Hematopoietic multipotent progenitor cell (in vitro differentiated cells): ENCODE measurements at regions not wholly inside any gene's neighbourhood (a gene's known extent, or its start where the extent isn't known, plus 50 kb on each side); places are given as distances from the start of the nearest gene placed in this dataset.
"Not testable (repeated sequence)": the region's sequence is repeated elsewhere in the genome, so short reads cannot be mapped to it uniquely, and the experiment has no call there.

Source experiments
- DNase-seq, 3 donors: peaks; one replicate each; pipeline ENCODE4 v3.0.0-alpha.2; 2011 to 2015; ENCODE audit warnings: low read depth in 2 of 3, low spot score in 2 of 3

DNA sequence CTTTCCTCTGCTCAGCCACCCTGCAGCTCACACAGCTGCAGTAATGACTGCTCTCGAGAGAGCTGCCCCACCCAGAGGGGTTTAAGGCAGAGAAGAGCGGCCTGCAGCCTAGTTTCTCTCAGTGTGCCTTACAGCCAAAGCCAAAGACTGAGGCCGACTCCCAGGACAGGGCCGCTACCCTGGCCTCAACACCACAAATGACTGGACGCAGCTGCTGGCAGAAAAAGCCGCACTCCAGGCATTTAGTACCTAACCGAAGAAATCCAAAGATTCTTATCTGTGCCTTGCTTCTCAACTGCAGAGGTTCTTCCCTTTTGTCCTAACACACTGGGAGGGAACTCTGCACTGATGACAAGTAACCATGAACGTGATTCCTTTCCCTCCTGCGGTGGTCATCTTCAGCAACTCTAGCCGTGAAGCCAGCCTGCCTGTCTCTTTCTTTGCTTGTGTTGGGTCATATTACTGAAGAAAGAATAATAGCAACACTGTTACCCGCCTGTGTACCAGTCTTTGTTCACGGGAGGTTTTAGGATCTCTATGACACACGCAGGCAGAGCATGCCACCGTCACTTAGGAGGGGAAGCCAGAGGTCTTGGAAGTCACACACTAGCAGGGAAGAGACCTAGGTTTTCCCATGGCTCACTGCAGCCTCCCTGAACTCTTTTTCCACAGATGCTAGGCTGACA lies 202.7 kb downstream of the RHOU start:
- DNase-seq = no peak

DNA sequence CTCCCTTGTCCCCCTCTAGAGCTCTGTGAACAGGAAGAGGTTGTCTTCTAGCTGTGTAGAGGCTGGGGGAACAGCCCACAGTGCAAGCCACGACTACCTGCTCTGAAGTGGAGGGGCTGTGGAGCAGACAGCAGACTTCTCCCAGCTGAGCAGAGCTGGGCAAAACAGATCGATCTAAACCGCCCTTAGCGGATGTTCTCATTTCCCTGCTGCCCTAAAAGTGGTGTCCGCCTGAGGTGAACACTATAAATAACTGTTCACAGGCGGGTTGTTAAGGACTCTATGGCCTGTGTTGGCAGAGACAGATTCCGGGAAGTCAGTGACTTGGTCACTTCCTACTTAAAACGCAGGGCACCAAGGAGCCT lies 203.2 kb downstream of the RHOU start:
- DNase-seq = peak in 1 of 3 donors; percentile 45

DNA sequence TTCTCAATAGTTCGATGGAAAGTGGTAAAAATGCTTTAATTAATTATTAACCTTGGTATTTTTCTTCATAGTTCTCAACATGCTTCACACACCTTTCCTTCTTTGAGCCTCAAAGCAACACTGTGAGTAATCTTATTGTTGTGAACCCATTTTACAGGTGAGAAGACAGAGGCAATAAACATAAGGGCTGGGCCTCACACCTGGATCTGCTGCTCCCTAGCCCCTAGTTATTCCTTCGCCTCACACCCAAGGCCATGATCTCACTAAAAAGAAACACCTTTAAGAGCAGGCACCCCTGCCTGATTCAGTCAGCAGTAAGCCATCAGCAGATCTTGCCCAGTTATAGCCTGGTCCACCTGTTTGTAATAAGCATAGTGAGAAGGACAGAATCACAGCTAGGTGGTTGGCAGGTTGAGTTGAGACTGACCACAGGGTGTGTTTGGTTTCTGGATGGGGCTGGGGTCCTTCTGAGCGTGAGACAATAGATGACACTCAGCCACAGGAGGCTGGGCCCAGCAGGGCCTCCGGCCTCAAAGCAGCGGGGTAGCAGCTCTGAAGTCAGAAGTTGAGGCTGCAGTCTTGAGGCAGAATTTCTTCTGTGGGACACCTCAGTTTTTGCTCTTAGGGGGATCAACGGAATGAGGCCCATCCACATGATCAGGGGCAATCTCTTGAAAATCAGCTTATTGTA lies 203.9 kb downstream of the RHOU start:
- DNase-seq = no peak

DNA sequence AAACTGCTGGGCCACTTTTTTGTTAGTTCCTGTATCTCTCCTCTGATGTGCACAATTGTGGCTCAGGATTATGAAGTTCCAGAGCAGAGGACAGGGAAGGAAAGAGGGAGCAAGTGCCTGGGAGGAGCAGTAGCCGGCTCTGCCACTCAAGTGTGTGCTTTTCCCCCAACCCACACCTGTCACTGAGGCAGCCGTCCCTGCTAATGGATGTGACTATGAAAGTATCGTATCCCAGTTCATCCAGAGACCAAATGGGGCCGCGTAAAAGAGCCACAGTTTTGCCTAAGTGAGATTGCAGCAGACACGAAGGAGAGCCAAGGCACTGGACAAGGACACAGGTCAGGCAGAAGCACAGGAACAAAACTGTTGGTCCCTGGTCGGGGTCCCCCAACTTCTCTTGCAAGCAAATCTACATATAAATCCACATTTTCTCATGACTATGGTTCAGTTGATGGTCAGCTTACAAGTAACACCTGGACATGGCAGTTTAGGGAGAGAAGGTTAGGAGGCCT lies 204.7 kb downstream of the RHOU start:
- no peak for DNase-seq

DNA sequence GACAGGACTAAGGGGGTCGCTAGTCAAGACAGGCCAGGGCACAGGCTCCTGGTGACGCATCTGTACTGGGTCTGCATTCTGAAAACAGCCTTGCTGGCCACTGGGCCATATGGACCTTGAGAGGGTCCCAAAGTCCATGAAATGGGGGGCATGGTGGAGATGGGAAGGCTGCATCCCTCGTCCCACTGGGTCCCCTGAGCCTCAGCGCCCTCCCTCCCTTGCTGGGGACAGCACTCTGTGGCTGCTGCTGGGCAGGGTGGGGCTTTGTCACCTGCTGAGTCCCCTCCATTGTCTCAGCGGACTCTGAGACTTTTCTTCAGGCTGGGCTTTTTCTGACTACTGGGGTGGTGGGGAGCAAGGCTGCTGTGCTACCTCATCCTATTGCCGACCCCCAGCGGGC lies 205.2 kb downstream of the RHOU start:
- DNase-seq = no peak

DNA sequence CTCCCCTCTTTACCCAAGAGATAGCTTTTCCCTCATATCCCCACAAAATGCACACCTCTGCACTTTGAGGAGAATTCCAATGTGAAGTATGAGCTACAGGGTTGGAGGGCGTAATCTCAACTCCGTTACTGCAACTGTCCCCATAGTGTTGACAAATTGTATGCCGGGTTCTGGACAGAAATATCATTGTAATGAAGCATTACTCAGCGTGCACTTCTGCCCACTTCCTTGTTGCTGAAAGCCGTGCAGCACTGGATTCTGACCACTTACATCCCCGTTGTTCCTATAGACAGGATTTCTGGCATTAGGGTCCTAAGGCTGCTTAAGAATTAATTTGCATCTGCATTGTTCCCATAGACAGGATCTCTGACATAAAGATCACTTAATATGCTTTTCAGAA lies 205.6 kb downstream of the RHOU start:
- DNase-seq = no peak

DNA sequence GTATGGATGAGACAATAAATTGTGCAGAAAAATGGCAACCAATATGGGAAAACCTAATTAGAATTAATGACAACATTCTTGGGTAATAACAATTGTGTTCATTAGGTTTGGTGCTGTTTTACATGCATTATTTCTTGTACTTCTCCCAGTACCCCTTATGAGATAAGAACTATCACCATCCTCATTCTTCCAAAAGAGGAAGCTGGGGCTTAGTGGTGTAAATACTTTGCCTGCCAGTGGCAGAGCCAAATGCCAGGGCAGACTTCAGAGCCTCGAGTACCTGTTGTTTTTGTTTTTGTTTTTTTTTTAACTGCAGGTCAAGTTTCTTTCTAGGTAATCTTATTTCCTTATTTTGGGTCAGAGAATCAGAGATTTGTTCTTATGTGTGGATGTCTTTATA lies 206.4 kb downstream of the RHOU start:
- peak in 1 of 3 donors; percentile 55 for DNase-seq

DNA sequence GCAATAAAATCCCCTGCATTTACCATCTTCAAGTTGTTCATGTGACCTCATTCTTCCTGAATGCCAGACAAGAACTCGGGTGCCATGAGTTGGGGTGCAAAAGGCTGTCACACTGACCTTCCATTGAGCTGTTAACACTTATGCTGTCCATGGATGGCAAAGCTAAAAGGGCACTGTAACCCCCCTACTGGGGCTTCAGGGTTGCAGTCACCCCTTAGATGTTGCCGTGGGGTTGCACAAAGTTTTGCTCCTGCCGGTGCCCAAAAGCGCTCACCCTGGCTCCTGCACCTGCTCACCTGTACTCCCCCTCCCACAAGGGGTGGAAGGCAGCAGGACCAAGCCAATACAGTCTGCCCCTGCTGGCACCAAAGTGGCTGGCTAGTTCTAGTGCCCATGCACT lies 208.2 kb downstream of the RHOU start:
- no peak for DNase-seq

DNA sequence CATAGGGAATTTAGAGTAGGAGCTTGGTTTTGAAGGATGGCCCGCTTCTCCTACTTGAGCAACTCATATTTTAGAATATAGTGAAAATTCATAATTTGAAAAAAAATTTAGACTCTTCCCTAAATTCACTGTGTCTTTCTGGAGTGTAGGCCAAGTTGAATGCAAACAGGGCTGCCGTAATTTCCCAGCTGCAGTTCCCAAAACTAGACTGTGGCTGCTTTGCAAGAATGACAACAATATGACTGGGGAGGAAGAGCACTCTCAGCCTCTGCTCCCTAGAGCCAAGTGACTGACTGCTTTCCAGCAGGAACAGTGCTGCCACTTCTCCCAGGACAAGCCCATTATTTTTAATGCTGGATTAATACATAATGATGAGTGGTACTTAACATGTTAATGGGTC lies 209.0 kb downstream of the RHOU start:
- no peak for DNase-seq

DNA sequence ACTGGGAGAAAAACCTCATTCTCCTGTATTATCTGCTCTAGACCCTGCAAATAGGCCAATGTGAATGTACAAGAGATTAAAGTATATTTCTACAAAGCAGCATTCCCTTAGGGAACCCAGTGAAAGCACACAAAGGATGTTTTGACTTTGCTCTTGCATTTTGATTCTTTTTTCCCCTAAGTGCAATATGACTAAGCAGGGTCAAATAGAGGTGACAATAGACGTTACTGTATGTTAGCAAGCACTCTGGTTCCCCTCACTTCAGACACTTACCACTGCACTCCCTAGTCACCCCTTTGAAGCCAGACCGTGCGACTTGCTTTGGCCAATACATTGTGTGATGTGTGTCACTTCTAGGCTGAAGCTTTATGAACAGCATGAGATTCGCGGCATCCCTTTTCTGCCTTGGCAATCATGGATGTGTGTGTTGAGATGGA lies 209.7 kb downstream of the RHOU start:
- DNase-seq = no peak

DNA sequence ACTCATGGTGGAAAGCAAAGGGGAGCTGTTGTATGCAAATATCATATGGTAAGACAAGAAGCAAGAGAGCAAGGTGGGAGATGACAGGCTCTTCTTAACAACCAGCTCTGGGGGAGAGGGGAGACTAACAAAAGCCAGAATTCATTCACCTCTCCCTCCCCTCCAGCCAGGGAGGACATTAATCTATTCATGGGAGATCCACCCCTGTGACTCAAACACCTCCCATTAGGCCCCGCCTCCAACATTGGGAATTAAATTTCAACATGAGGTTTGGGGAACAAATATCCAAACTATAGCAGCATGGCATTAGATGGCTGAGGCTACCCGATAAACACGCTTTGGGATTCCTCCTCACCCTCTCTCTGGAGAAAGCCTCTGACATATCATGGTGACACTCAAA lies 210.6 kb downstream of the RHOU start:
- no peak for DNase-seq

DNA sequence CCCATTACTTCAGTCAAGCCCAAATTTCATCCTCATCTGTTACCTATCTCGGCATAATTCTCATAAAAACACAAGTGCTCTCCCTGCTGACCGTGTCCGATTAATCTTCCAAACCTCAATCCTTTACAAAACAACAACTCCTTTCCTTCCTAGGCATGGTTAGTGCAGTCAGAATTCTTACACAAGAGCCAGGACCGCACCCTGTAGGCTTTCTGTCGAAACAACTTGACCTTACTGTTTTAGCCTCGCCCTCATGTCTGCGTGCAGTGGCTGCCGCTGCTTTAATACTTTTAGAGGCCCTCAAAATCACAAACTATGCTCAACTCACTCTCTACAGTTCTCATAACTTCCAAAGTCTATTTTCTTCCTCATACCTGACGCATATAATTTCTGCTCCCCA lies 214.3 kb downstream of the RHOU start:
- not testable (repeated sequence) for DNase-seq

DNA sequence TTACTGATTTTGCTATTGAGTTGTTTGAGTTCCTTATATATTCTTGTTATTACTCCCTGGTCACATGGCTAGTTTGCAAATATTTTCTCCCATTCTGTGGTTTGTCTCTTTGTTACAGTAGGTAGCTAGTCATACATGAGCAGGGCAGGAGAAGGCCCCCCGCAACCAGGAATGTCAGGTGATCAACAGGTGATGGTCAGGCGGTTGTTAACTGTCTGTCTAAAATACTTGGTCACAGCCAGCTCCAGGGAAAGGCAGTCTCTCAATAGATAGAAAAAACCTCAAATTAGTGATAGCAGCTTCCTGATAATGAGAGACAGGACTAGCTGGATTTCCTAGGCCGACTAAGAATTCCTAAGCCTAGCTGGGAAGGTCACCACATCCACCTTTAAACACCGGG lies 217.9 kb downstream of the RHOU start:
- DNase-seq = no peak

DNA sequence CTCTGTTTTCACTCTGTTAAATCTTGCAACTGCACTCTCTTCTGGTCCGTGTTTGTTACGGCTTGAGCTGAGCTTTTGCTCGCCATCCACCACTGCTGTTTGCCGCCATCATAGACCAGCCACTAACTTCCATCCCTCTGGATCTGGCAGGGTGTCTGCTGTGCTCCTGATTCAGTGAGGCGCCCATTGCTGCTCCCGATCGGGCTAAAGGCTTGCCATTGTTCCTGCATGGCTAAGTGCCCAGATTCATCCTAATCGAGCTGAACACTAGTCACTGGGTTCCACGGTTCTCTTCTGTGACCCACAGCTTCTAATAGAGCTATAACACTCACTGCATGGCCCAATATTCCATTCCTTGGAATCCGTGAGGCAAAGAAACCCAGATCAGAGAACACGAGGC lies 218.5 kb downstream of the RHOU start:
- not testable (repeated sequence) for DNase-seq

DNA sequence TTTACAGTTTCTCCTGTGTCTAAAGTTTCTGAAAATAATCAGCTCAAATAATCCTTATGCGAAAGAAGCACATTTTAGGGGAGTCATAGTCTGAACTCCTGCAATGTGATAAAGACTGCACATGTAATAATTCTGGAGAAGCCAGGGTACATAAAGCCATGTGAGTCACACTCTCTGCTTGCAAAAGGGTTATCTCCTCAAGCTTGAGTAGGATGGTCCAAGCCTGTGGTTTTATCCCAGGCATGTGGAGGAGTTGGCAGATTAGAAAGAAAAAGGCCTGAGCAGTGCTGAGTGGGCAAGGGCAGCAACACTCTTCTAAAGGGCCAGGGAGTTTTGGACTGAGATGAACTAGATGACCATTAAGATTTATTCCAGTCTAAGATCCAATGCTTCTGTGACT lies 220.4 kb downstream of the RHOU start:
- no peak for DNase-seq

DNA sequence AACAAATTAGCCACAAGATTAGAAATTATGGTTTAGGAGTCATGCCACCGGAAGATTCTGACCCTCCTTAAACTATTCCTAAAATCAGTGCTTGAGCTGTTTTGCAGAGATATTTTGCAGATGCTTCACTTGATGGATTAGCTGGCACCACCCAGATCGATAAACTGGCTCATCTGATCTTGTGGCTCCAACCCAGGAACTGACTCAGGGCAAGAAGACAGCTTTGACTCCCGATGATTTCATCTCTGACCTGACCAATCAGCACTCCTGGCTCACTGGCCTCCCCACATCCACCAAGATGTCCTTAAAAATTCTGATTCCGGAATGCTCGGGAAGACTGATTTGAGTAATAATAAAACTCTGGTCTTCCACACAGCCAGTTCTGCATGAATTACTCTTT lies 221.6 kb downstream of the RHOU start:
- DNase-seq = no peak

DNA sequence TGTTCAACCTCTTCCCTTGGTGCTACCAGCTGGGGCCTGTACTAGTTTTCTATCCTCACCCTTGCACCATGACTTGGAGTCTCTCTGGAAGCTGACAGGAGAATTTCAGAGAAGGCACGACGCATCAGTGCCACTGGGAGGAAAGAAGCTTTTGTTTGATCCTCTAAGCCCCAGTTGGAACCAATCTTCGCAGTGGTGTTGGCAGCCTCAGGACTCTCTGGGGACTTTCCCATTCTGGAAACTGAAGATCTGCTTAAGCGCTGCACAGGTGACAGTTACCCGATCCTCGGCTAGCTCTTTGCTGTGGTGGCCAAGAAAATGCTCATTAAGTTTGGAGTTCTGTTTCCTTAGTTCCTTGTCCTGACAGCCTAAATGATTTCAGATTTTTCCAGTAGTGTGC lies 222.3 kb downstream of the RHOU start:
- DNase-seq = no peak

DNA sequence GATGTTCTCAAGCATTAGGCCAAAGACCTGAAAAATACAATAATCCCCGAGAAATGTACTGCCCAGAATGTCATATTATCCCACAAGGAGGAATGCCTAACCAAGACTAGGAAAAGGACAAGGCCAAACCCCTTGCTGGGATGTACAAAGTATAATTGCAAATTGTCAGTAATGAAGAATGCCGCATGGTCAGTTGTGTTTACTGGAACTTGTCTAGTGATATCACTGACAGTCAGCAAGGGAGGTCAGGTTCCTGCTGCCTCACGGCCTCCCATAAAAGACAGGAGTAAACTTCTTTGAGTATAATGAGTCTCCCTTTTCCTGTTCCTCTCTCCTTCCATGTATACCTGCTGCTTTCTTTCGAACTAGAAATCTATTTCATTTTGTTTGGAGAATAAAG lies 222.8 kb downstream of the RHOU start:
- no peak for DNase-seq

DNA sequence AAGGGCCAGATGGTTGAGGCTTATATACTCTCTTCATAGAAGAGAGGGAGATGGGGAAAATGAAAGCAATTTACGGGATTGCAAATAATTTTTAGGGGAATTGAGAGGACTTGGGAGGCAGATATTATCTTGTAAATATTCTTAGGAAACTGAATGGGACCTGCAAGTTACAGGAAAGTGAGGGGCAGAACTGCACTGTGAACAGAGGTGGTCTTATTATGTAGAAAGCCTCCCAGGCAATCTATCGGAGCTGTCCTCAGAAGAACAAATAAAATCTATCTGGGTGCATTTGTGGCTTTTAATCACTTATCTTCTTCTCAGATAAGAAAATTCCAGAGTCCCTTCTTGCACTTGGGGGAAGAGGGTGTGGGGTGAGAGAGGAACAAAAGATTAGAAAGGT lies 223.5 kb downstream of the RHOU start:
- DNase-seq = no peak

DNA sequence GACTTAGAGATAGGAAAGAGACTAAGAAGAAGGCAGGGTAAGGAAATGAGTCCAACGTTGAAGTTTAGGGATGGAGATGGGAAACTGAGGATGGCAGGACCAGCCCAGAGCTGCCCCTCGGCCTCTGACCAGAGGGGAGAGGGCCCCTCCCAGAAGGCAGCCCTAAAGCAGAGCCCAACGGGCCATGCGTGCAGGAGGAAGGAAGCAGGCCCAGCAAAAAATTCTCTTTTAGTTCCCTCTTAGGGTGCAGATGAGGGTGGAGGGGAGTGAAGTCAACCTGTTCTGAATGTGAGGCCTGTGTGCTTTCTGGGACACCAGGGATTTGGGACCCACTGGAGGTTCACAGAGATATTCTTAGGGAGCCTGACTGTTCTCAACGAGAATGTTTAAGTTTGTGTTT lies 225.4 kb downstream of the RHOU start:
- DNase-seq = no peak

DNA sequence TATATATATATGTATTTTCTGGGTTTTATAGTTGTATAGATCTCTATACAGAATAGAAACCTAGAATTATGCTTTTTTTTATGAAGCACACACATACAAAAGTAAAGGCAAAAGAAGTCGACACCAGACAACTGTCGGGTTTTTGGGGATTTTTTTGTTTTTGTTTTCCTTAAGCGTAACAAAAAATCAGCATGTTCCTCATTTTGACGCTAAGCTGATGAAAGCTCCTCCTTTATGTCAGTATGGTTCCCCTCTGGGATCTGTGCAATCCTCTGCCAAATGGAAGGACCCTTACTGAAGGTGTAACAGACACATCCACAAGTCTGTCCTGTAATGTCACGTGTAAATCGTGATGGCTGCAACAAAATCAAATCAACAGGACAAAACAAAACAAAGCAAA lies 226.2 kb downstream of the RHOU start:
- no peak for DNase-seq

DNA sequence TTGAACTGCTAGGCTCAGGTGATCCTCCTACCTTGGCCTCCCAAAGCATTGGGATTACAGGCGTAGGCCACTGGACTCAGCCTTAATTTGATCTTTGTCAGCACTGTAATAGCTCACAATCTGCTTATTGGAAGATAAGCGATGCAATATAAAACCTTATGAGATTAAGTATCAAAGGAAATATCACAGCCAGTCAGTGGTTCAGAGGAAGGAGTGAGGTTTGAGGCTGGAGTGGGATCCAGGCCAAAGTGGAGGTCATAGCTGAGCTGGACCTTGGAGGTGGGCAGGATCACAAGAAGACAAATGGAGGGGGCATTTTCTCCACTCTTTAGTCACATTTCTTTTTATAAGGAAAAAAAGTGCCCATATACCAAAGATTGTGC lies 228.5 kb downstream of the RHOU start:
- no peak for DNase-seq
